ENCODE measurements at regions not wholly inside any gene's neighbourhood (a gene's known extent, or its start where the extent isn't known, plus 50 kb on each side); places are given as distances from the start of the nearest gene placed in this dataset.

DNA sequence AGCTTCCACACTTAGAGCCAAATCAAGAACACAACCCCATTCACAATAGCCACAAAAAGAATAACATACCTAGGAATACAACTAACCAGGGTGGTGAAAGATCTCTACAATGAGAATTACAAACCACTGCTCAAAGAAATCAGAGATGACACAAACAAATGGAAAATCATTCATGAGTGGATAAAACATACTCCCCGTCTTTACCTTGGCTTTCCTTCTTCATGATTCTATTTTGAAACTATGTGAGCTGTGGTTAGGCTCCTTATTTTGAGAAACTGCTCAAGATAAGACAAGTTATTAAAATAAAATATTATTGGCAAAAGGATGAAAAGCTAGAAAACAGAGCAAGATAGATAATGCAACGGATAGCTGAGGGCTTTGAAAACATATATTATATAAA is 598.1 kb upstream of the FAT1 start:
- TF ChIP-seq POLR2AphosphoS5 (IDR thresholded peaks at IDR 0.05; ENCODE audit: low read depth, low read length) (no peak), CTCF (IDR thresholded peaks at IDR 0.05; ENCODE audit: control extremely low read depth in 1 of 3, insufficient read depth in 1 of 3, low read depth in 1 of 3, low read length in 3 of 3) (no peak), USF2 (IDR thresholded peaks at IDR 0.05; ENCODE audit: low read length) (no peak), NRF1 (IDR thresholded peaks at IDR 0.05; ENCODE audit: low read depth, low read length) (no peak), RFX5 (IDR thresholded peaks at IDR 0.05; ENCODE audit: borderline replicate concordance, low read depth, low read length) (no peak), POLR2A (IDR thresholded peaks at IDR 0.05; ENCODE audit: control extremely low read depth in 1 of 2, low read depth in 2 of 2, low read length in 2 of 2) (no peak), SP1 (IDR thresholded peaks at IDR 0.05; ENCODE audit: low read depth, low read length) (no peak), RAD21 (IDR thresholded peaks at IDR 0.05 in 1 of 2, conservative IDR thresholded peaks at IDR 0.05 in 1 of 2; ENCODE audit: low read depth in 2 of 2, low read length in 2 of 2) (no peak), KDM4A (IDR thresholded peaks at IDR 0.05; ENCODE audit: low read depth, low read length, severe bottlenecking) (no peak)

Measured in H1 (cell line).